ENCODE measurements at regions not wholly inside any gene's neighbourhood (a gene's known extent, or its start where the extent isn't known, plus 50 kb on each side); places are given as distances from the start of the nearest gene placed in this dataset.

- Histone ChIP-seq H3K4me2 (no peak overlapping the region), H3K27ac (ENCODE audit: low read depth) (no peak overlapping the region), H3K9me2 (ENCODE audit: insufficient read depth) (no peaks in the 10 kb centered on the region), H4K20me1 (replicated peaks; ENCODE audit: insufficient read depth) (no peaks in the 10 kb centered on the region), H3K27me3 (ENCODE audit: insufficient read depth) (no peaks in the 10 kb centered on the region), H3F3A (replicated peaks; ENCODE audit: low read depth) (no peaks in the 10 kb centered on the region), H3K4me3 (no peak overlapping the region), H3K36me3 (ENCODE audit: insufficient read depth) (no peaks in the 10 kb centered on the region), H3K4me1 (ENCODE audit: insufficient read depth) (peaks cover 3% of the 10 kb centered on the region), H2AFZ (peak overlapping the region; percentile 63; the same call in 1 of the 2 replicates), H3K79me2 (replicated peaks; ENCODE audit: insufficient read depth) (no peaks in the 10 kb centered on the region)
- ATAC-seq, result no peak
- H3K27me3 Mint-ChIP-seq (ENCODE audit: insufficient read depth, low read depth, poor library complexity), result peaks cover 8% of the 10 kb centered on the region
- no peaks in the 10 kb centered on the region; the same call in 2 of the 3 replicates for H3K36me3 Mint-ChIP-seq (ENCODE audit: low read depth)
- TF ChIP-seq STAT1 (IDR thresholded peaks at IDR 0.05; ENCODE audit: unreplicated experiment) (no peak), ZNF462 (CRISPR knock-in tag; IDR thresholded peaks at IDR 0.05) (no peak), EZH2phosphoT487 (IDR thresholded peaks at IDR 0.05; ENCODE audit: unreplicated experiment) (no peak)
- H3K27ac Mint-ChIP-seq, result no peak overlapping the region
- H3K9me3 Mint-ChIP-seq, result no peaks in the 10 kb centered on the region; the same call in 2 of the 3 replicates
- H3K4me1 Mint-ChIP-seq, result peaks cover 17% of the 10 kb centered on the region
- DNase-seq (ENCODE audit: low spot score), result no peak
- no peak overlapping the region for H3K4me3 Mint-ChIP-seq
Observed at GRCh38 chr2:133814890-133815289, 246.6 kb upstream of the NCKAP5 start.

GRCh38 chr2:133816037-133816436 lies 247.8 kb upstream of the NCKAP5 start:
- peaks cover 3% of the 10 kb centered on the region for H3K4me1 ChIP-seq (ENCODE audit: insufficient read depth)
- H3K36me3 Mint-ChIP-seq (ENCODE audit: low read depth), result no peaks in the 10 kb centered on the region; the same call in 2 of the 3 replicates
- no peak overlapping the region for H3K4me3 ChIP-seq
- H3K27me3 Mint-ChIP-seq (ENCODE audit: insufficient read depth, low read depth, poor library complexity), result peaks cover 5% of the 10 kb centered on the region
- H3K27me3 ChIP-seq (ENCODE audit: insufficient read depth), result no peaks in the 10 kb centered on the region
- no peaks in the 10 kb centered on the region for H3K36me3 ChIP-seq (ENCODE audit: insufficient read depth)
- H2AFZ ChIP-seq, result no peak overlapping the region
- no peaks in the 10 kb centered on the region for H3K9me3 Mint-ChIP-seq
- H3K27ac Mint-ChIP-seq, result no peak overlapping the region
- peaks cover 17% of the 10 kb centered on the region for H3K4me1 Mint-ChIP-seq
- no peaks in the 10 kb centered on the region for H4K20me1 ChIP-seq (replicated peaks; ENCODE audit: insufficient read depth)
- H3K4me2 ChIP-seq, result no peak overlapping the region
- no peak overlapping the region for H3K27ac ChIP-seq (ENCODE audit: low read depth)
- H3K79me2 ChIP-seq (replicated peaks; ENCODE audit: insufficient read depth), result no peaks in the 10 kb centered on the region
- H3K4me3 Mint-ChIP-seq, result no peak overlapping the region
- no peak for DNase-seq (ENCODE audit: low spot score)
- no peak for ATAC-seq
- H3K9me2 ChIP-seq (ENCODE audit: insufficient read depth), result no peaks in the 10 kb centered on the region
- no peaks in the 10 kb centered on the region for H3F3A ChIP-seq (replicated peaks; ENCODE audit: low read depth)
- TF ChIP-seq EZH2phosphoT487 (IDR thresholded peaks at IDR 0.05; ENCODE audit: unreplicated experiment) (no peak), JUNB (IDR thresholded peaks at IDR 0.05; ENCODE audit: unreplicated experiment) (no peak), ETS1 (IDR thresholded peaks at IDR 0.05) (no peak)
- TF ChIP-seq, protein P1, sequence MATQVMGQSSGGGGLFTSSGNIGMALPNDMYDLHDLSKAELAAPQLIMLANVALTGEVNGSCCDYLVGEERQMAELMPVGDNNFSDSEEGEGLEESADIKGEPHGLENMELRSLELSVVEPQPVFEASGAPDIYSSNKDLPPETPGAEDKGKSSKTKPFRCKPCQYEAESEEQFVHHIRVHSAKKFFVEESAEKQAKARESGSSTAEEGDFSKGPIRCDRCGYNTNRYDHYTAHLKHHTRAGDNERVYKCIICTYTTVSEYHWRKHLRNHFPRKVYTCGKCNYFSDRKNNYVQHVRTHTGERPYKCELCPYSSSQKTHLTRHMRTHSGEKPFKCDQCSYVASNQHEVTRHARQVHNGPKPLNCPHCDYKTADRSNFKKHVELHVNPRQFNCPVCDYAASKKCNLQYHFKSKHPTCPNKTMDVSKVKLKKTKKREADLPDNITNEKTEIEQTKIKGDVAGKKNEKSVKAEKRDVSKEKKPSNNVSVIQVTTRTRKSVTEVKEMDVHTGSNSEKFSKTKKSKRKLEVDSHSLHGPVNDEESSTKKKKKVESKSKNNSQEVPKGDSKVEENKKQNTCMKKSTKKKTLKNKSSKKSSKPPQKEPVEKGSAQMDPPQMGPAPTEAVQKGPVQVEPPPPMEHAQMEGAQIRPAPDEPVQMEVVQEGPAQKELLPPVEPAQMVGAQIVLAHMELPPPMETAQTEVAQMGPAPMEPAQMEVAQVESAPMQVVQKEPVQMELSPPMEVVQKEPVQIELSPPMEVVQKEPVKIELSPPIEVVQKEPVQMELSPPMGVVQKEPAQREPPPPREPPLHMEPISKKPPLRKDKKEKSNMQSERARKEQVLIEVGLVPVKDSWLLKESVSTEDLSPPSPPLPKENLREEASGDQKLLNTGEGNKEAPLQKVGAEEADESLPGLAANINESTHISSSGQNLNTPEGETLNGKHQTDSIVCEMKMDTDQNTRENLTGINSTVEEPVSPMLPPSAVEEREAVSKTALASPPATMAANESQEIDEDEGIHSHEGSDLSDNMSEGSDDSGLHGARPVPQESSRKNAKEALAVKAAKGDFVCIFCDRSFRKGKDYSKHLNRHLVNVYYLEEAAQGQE (IDR thresholded peaks at IDR 0.05; ENCODE audit: unreplicated experiment), result no peak

All from GM23338 (cell line).